SJSA1 (cell line): ENCODE measurements at regions not wholly inside any gene's neighbourhood (a gene's known extent, or its start where the extent isn't known, plus 50 kb on each side); places are given as distances from the start of the nearest gene placed in this dataset.

ENCODE experiments used
- DNase-seq, 2 experiments: peaks; one replicate each; pipeline ENCODE4 v3.0.0-alpha.2; 2015 to 2020; ENCODE audit warnings: low spot score in 2 of 2, low read depth in 1 of 2
- H3K27ac ChIP-seq: fragments of 250-450 bp; sonication (Bioruptor Pico); 2 replicates; pipeline ENCODE4 v1.5.1; 2020; ENCODE audit warnings: mild to moderate bottlenecking, moderate library complexity
- H3K27me3 ChIP-seq: fragments of 250-450 bp; sonication (Bioruptor Pico); replicated peaks from 2 replicates; pipeline ENCODE4 v1.5.1; 2020; ENCODE audit warnings: mild to moderate bottlenecking, moderate library complexity
- H3K36me3 ChIP-seq: fragments of 250-450 bp; sonication (Bioruptor Pico); 2 replicates; pipeline ENCODE4 v1.5.1; 2020; ENCODE audit warnings: mild to moderate bottlenecking
- H3K4me1 ChIP-seq: fragments of 250-450 bp; sonication (Bioruptor Pico); replicated peaks from 2 replicates; pipeline ENCODE4 v1.6.1; 2021; ENCODE audit warnings: mild to moderate bottlenecking
- H3K4me3 ChIP-seq: fragments of 250-450 bp; sonication (Bioruptor Pico); 2 replicates; pipeline ENCODE4 v1.5.1; 2020; ENCODE audit warnings: mild to moderate bottlenecking
- H3K9me3 ChIP-seq: fragments of 250-450 bp; sonication (Bioruptor Pico); replicated peaks from 2 replicates; pipeline ENCODE4 v1.5.1; 2020; ENCODE audit warnings: mild to moderate bottlenecking

- Histone ChIP-seq H3K36me3 (no peaks in the 10 kb centered on the region), H3K9me3 (peaks cover 12% of the 10 kb centered on the region), H3K4me3 (no peak overlapping the region), H3K27ac (no peak overlapping the region), H3K4me1 (no peaks in the 10 kb centered on the region), H3K27me3 (no peaks in the 10 kb centered on the region)
- no peak for DNase-seq
Measured at GRCh38 chr10:131519723-131520605, 208.4 kb upstream of the TCERG1L start.

- Histone ChIP-seq H3K36me3 (no peaks in the 10 kb centered on the region), H3K9me3 (peaks cover 5% of the 10 kb centered on the region), H3K27ac (no peak overlapping the region), H3K27me3 (no peaks in the 10 kb centered on the region), H3K4me1 (no peaks in the 10 kb centered on the region), H3K4me3 (no peak overlapping the region)
- DNase-seq: no peak
Measured at GRCh38 chr10:131531265-131532190, 220.0 kb upstream of the TCERG1L start.

GRCh38 chr10:131532291-131532690 lies 220.8 kb upstream of the TCERG1L start:
- peaks cover 6% of the 10 kb centered on the region for H3K9me3 ChIP-seq
- DNase-seq: no peak
- H3K27me3 ChIP-seq: no peaks in the 10 kb centered on the region

GRCh38 chr10:131532745-131533341 lies 221.3 kb upstream of the TCERG1L start:
- Histone ChIP-seq H3K4me3 (no peak overlapping the region), H3K4me1 (no peaks in the 10 kb centered on the region), H3K36me3 (no peaks in the 10 kb centered on the region), H3K9me3 (peaks cover 8% of the 10 kb centered on the region), H3K27ac (no peak overlapping the region), H3K27me3 (no peaks in the 10 kb centered on the region)
- no peak for DNase-seq

More at GRCh38 chr10:131532291-131532690, 220.8 kb upstream of the TCERG1L start:
- Histone ChIP-seq H3K27ac (no peak overlapping the region), H3K4me3 (no peak overlapping the region), H3K36me3 (no peaks in the 10 kb centered on the region), H3K4me1 (no peaks in the 10 kb centered on the region)

- DNase-seq: no peak
- H3K27ac ChIP-seq: no peak overlapping the region
- no peaks in the 10 kb centered on the region for H3K36me3 ChIP-seq
- H3K4me1 ChIP-seq: no peaks in the 10 kb centered on the region
- H3K27me3 ChIP-seq: no peaks in the 10 kb centered on the region
- H3K4me3 ChIP-seq: no peak overlapping the region
- H3K9me3 ChIP-seq: peaks cover 8% of the 10 kb centered on the region
Measured at GRCh38 chr10:131533846-131534526, 222.5 kb upstream of the TCERG1L start.

GRCh38 chr10:131534836-131535235 lies 223.3 kb upstream of the TCERG1L start:
- H3K4me3 ChIP-seq: no peak overlapping the region
- no peaks in the 10 kb centered on the region for H3K36me3 ChIP-seq
- no peaks in the 10 kb centered on the region for H3K27me3 ChIP-seq
- no peak for DNase-seq
- no peak overlapping the region for H3K27ac ChIP-seq
- H3K4me1 ChIP-seq: no peaks in the 10 kb centered on the region
- peaks cover 8% of the 10 kb centered on the region for H3K9me3 ChIP-seq

GRCh38 chr10:131536676-131537075 lies 225.2 kb upstream of the TCERG1L start:
- Histone ChIP-seq H3K27me3 (no peaks in the 10 kb centered on the region), H3K9me3 (peaks cover 8% of the 10 kb centered on the region), H3K27ac (no peak overlapping the region), H3K4me1 (no peaks in the 10 kb centered on the region), H3K36me3 (no peaks in the 10 kb centered on the region), H3K4me3 (no peak overlapping the region)
- DNase-seq: no peak

GRCh38 chr10:131537281-131537680 lies 225.8 kb upstream of the TCERG1L start:
- H3K27ac ChIP-seq: no peak overlapping the region
- H3K36me3 ChIP-seq: no peaks in the 10 kb centered on the region
- H3K27me3 ChIP-seq: no peaks in the 10 kb centered on the region
- no peak for DNase-seq
- no peaks in the 10 kb centered on the region for H3K4me1 ChIP-seq
- H3K9me3 ChIP-seq: peaks cover 8% of the 10 kb centered on the region
- H3K4me3 ChIP-seq: no peak overlapping the region

- H3K4me1 ChIP-seq: no peaks in the 10 kb centered on the region
- no peaks in the 10 kb centered on the region for H3K27me3 ChIP-seq
- peaks cover 14% of the 10 kb centered on the region for H3K9me3 ChIP-seq
- H3K27ac ChIP-seq: no peak overlapping the region
- no peak overlapping the region for H3K4me3 ChIP-seq
- H3K36me3 ChIP-seq: no peaks in the 10 kb centered on the region
- DNase-seq: no peak
Measured at GRCh38 chr10:131544495-131544894, 233.0 kb upstream of the TCERG1L start.

- no peak for DNase-seq
- peaks cover 14% of the 10 kb centered on the region for H3K9me3 ChIP-seq
- H3K36me3 ChIP-seq: no peaks in the 10 kb centered on the region
- H3K27ac ChIP-seq: no peak overlapping the region
- no peaks in the 10 kb centered on the region for H3K27me3 ChIP-seq
- H3K4me1 ChIP-seq: no peaks in the 10 kb centered on the region
- no peak overlapping the region for H3K4me3 ChIP-seq
Measured at GRCh38 chr10:131546086-131546810, 234.7 kb upstream of the TCERG1L start.

- Histone ChIP-seq H3K4me3 (no peak overlapping the region), H3K36me3 (no peaks in the 10 kb centered on the region), H3K27me3 (no peaks in the 10 kb centered on the region), H3K4me1 (no peaks in the 10 kb centered on the region), H3K27ac (no peak overlapping the region), H3K9me3 (peaks cover 14% of the 10 kb centered on the region)
- DNase-seq: no peak
Measured at GRCh38 chr10:131547129-131547799, 235.7 kb upstream of the TCERG1L start.

GRCh38 chr10:131548176-131548575 lies 236.7 kb upstream of the TCERG1L start:
- DNase-seq: no peak
- Histone ChIP-seq H3K27ac (no peak overlapping the region), H3K9me3 (peaks cover 12% of the 10 kb centered on the region), H3K4me3 (no peak overlapping the region), H3K36me3 (no peaks in the 10 kb centered on the region), H3K4me1 (no peaks in the 10 kb centered on the region), H3K27me3 (no peaks in the 10 kb centered on the region)
